ENCODE measurements at regions not wholly inside any gene's neighbourhood (a gene's known extent, or its start where the extent isn't known, plus 50 kb on each side); places are given as distances from the start of the nearest gene placed in this dataset.
A peak's percentile ranks its signal among the peaks of the same experiment; 100 is the strongest.

- Histone ChIP-seq H3K4me3 (no peak overlapping the region), H3K27ac (no peak overlapping the region)
- no peak for TF ChIP-seq CTCF (IDR thresholded peaks at IDR 0.05)
- DNase-seq (ENCODE audit: low spot score) = no peak
These were observed 238.4 kb upstream of the LRIG3 start for GRCh38 chr12:59158681-59159080.

GRCh38 chr12:59158066-59158465, 237.8 kb upstream of the LRIG3 start:
- no peak for TF ChIP-seq CTCF (IDR thresholded peaks at IDR 0.05)
- no peak for DNase-seq (ENCODE audit: low spot score)

GRCh38 chr12:59155448-59155847, 235.1 kb upstream of the LRIG3 start:
- H3K27ac ChIP-seq = no peak overlapping the region
- no peak overlapping the region for H3K4me3 ChIP-seq
- no peak for DNase-seq (ENCODE audit: low spot score)
- TF ChIP-seq CTCF (IDR thresholded peaks at IDR 0.05) = no peak

More at GRCh38 chr12:59158066-59158465, 237.8 kb upstream of the LRIG3 start:
- Histone ChIP-seq H3K4me3 (no peak overlapping the region), H3K27ac (no peak overlapping the region)

GRCh38 chr12:59151243-59151642, 230.9 kb upstream of the LRIG3 start:
- no peak for TF ChIP-seq CTCF (IDR thresholded peaks at IDR 0.05)
- H3K4me3 ChIP-seq = no peak overlapping the region
- DNase-seq (ENCODE audit: low spot score) = no peak
- no peak overlapping the region for H3K27ac ChIP-seq

- DNase-seq (ENCODE audit: low spot score) = no peak
- H3K27ac ChIP-seq = no peak overlapping the region
- peak; percentile 70 for TF ChIP-seq CTCF (IDR thresholded peaks at IDR 0.05)
- H3K4me3 ChIP-seq = no peak overlapping the region
These were observed 229.8 kb upstream of the LRIG3 start for GRCh38 chr12:59149995-59150642.

GRCh38 chr12:59147791-59148190, 227.5 kb upstream of the LRIG3 start:
- Histone ChIP-seq H3K27ac (no peak overlapping the region), H3K4me3 (no peak overlapping the region)
- no peak for DNase-seq (ENCODE audit: low spot score)
- TF ChIP-seq CTCF (IDR thresholded peaks at IDR 0.05) = no peak

GRCh38 chr12:59142183-59142790, 222.0 kb upstream of the LRIG3 start:
- DNase-seq (ENCODE audit: low spot score) = no peak
- no peak for TF ChIP-seq CTCF (IDR thresholded peaks at IDR 0.05)
- H3K4me3 ChIP-seq = no peak overlapping the region
- H3K27ac ChIP-seq = peak overlapping the region in 1 of 2 donors; percentile 6

Measured in coronary artery (tissue), 2 donors.